SK-N-SH (cell line): ENCODE measurements at regions not wholly inside any gene's neighbourhood (a gene's known extent, or its start where the extent isn't known, plus 50 kb on each side); places are given as distances from the start of the nearest gene placed in this dataset.

Source experiments
- CTCF ChIA-PET: fragments of 300-600, 350-600 bp; formaldehyde crosslinking; extraction: SDS; loops from one replicate; lab custom pipeline; 2021; lab: Yijun Ruan, JAX
- POLR2A ChIA-PET: fragments of 350-600 bp; sonication (Branson Sonifier 250); formaldehyde crosslinking; extraction: SDS; loops from one replicate; lab custom pipeline; 2020; ENCODE audit warnings: antibody characterized with exemption, inconsistent platforms; lab: Yijun Ruan, JAX
- DNase-seq: peaks from one replicate; pipeline ENCODE4 v3.0.0; 2012
- H2AFZ ChIP-seq: fragments of 200-600 bp; sonication (generic); 2 replicates; pipeline ENCODE4 v1.8.1; 2016; ENCODE audit warnings: antibody characterized with exemption, mild to moderate bottlenecking, low read depth
- H3F3A ChIP-seq: fragments of 200-600 bp; sonication (generic); replicated peaks from 2 replicates; pipeline ENCODE3; 2016; ENCODE audit warnings: antibody characterized with exemption, mild to moderate bottlenecking; ENCODE audit not compliant: insufficient read depth
- H3K27ac ChIP-seq, 2 experiments: fragments of 200-500 bp in 1 of 2; fragments of 200-600 bp in 1 of 2; sonication (Bioruptor generic) in 1 of 2; sonication (generic), shearing (Covaris generic) in 1 of 2; 2 replicates each; pipeline versions ENCODE4 v1.5.1 to v1.6.1; 2014 to 2016; ENCODE audit warnings: low read depth in 2 of 2, inconsistent platforms in 1 of 2, low read length in 1 of 2, mild to moderate bottlenecking in 1 of 2, mixed read lengths in 1 of 2
- H3K27me3 ChIP-seq: fragments of 200-600 bp; sonication (generic), shearing (Covaris generic); 2 replicates; pipeline ENCODE4 v1.6.1; 2016; ENCODE audit warnings: mixed run types; ENCODE audit not compliant: insufficient read depth
- H3K36me3 ChIP-seq, 2 experiments: fragments of 200-500 bp in 1 of 2; fragments of 200-600 bp in 1 of 2; sonication (Bioruptor generic) in 1 of 2; sonication (generic) in 1 of 2; replicated peaks in 1 of 2; 2 replicates each; pipeline versions ENCODE3 to v1.5.1; 2014 to 2016; ENCODE audit warnings: low read length in 1 of 2, mild to moderate bottlenecking in 1 of 2; ENCODE audit not compliant: insufficient read depth in 2 of 2, control insufficient read depth in 1 of 2
- H3K4me1 ChIP-seq, 2 experiments: fragments of 200-500 bp in 1 of 2; fragments of 200-600 bp in 1 of 2; sonication (Bioruptor generic) in 1 of 2; sonication (generic), shearing (Covaris generic) in 1 of 2; 2 replicates each; pipeline versions ENCODE4 v1.5.1 to v1.6.1; 2014 to 2016; ENCODE audit warnings: low read depth in 1 of 2, low read length in 1 of 2, mixed run types in 1 of 2; ENCODE audit not compliant: insufficient read depth in 2 of 2, control insufficient read depth in 1 of 2
- H3K4me2 ChIP-seq: fragments of 200-600 bp; sonication (generic), shearing (Covaris generic); 2 replicates; pipeline ENCODE4 v1.6.1; 2017; ENCODE audit warnings: mixed run types
- H3K4me3 ChIP-seq, 2 experiments: fragments of 200-500 bp in 1 of 2; fragments of 200-600 bp in 1 of 2; sonication (Bioruptor generic) in 1 of 2; sonication (generic), shearing (Covaris generic) in 1 of 2; 2 replicates each; pipeline versions ENCODE4 v1.5.1 to v1.8.1; 2014 to 2016; ENCODE audit warnings: low read depth in 2 of 2, inconsistent platforms in 1 of 2, low read length in 1 of 2, mild to moderate bottlenecking in 1 of 2, mixed read lengths in 1 of 2, moderate library complexity in 1 of 2
- H3K79me2 ChIP-seq: fragments of 200-600 bp; sonication (generic); 2 replicates; pipeline ENCODE4 v1.8.1; 2017; ENCODE audit warnings: mild to moderate bottlenecking; ENCODE audit not compliant: insufficient read depth
- H3K9ac ChIP-seq: fragments of 200-600 bp; sonication (generic); 2 replicates; pipeline ENCODE4 v1.6.1; 2017; ENCODE audit warnings: mixed run types
- H3K9me2 ChIP-seq: fragments of 200-600 bp; sonication (generic); 2 replicates; pipeline ENCODE4 v1.6.1; 2017; ENCODE audit warnings: mixed run types
- H3K9me3 ChIP-seq: fragments of 200-600 bp; sonication (generic); 2 replicates; pipeline ENCODE4 v1.6.1; 2017; ENCODE audit warnings: mixed run types, mild to moderate bottlenecking, moderate library complexity
- H4K20me1 ChIP-seq: fragments of 200-600 bp; sonication (generic); 2 replicates; pipeline ENCODE4 v1.6.1; 2017; ENCODE audit warnings: mild to moderate bottlenecking, mixed run types; ENCODE audit not compliant: insufficient read depth
- CHD2 ChIP-seq: fragments of 150-350 bp; IDR thresholded peaks from 2 replicates; pipeline ENCODE4 v1.6.1; 2018; ENCODE audit warnings: low read length; ENCODE audit not compliant: partially characterized antibody
- EP300 ChIP-seq, 2 experiments: IDR thresholded peaks; 2 replicates each; pipeline versions ENCODE4 v1.4.0 to v1.6.1; 2012; ENCODE audit warnings: borderline replicate concordance in 1 of 2, low read depth in 1 of 2, low read length in 1 of 2
- EZH2phosphoT487 ChIP-seq: fragments of 200-600 bp; sonication (generic); IDR thresholded peaks from 2 replicates; pipeline ENCODE4 v1.6.1; 2017; ENCODE audit warnings: low read depth, mixed run types, mild to moderate bottlenecking, antibody characterized with exemption, moderate library complexity, borderline replicate concordance
- FOXJ3 ChIP-seq: sonication (generic); formaldehyde crosslinking; IDR thresholded peaks from 2 replicates; pipeline ENCODE4 v1.5.1; 2020; ENCODE audit warnings: mild to moderate bottlenecking, missing genetic modification reagents
- FOXM1 ChIP-seq: IDR thresholded peaks from 2 replicates; pipeline ENCODE4 v1.4.0; 2012; ENCODE audit warnings: low read depth, mild to moderate bottlenecking
- GABPA ChIP-seq: IDR thresholded peaks from 2 replicates; pipeline ENCODE4 v1.4.0; 2012; ENCODE audit warnings: low read depth, mild to moderate bottlenecking
- MAX ChIP-seq: IDR thresholded peaks from 2 replicates; pipeline ENCODE4 v1.4.0; 2012; ENCODE audit warnings: low read depth
- MEF2A ChIP-seq: IDR thresholded peaks from 2 replicates; pipeline ENCODE4 v1.4.0; 2012; ENCODE audit warnings: low read depth, borderline replicate concordance
- NFIC ChIP-seq: IDR thresholded peaks from 2 replicates; pipeline ENCODE4 v1.4.0; 2012; ENCODE audit warnings: borderline replicate concordance
- POLR2AphosphoS5 ChIP-seq: IDR thresholded peaks from 2 replicates; pipeline ENCODE4 v1.6.1; 2012; ENCODE audit warnings: low read depth, low read length
- RCOR1 ChIP-seq: fragments of 150-350 bp; IDR thresholded peaks from 2 replicates; pipeline ENCODE4 v1.6.1; 2017; ENCODE audit warnings: antibody characterized with exemption, low read length
- RXRA ChIP-seq: IDR thresholded peaks from 2 replicates; pipeline ENCODE4 v1.4.0; 2012; ENCODE audit warnings: low read depth, mild to moderate bottlenecking, borderline replicate concordance
- SIN3A ChIP-seq: IDR thresholded peaks from 2 replicates; pipeline ENCODE4 v1.6.1; 2012; ENCODE audit warnings: low read depth, mild to moderate bottlenecking, low read length, moderate library complexity, borderline replicate concordance
- TAF1 ChIP-seq: IDR thresholded peaks from 2 replicates; pipeline ENCODE4 v1.6.1; 2012; ENCODE audit warnings: low read depth, mild to moderate bottlenecking, low read length, moderate library complexity, borderline replicate concordance
- TCF12 ChIP-seq: IDR thresholded peaks from 2 replicates; pipeline ENCODE4 v1.4.0; 2012
- TEAD4 ChIP-seq: IDR thresholded peaks from 2 replicates; pipeline ENCODE4 v1.4.0; 2012; ENCODE audit warnings: mild to moderate bottlenecking, borderline replicate concordance; ENCODE audit not compliant: insufficient read depth
- USF1 ChIP-seq: IDR thresholded peaks from 2 replicates; pipeline ENCODE4 v1.4.0; 2012; ENCODE audit warnings: low read depth, borderline replicate concordance
- YY1 ChIP-seq: IDR thresholded peaks from 2 replicates; pipeline ENCODE4 v1.4.0; 2012; ENCODE audit warnings: low read depth, mild to moderate bottlenecking
- ZBTB33 ChIP-seq: IDR thresholded peaks from 2 replicates; pipeline ENCODE4 v1.4.0; 2012; ENCODE audit warnings: low read depth, borderline replicate concordance
- WGBS: methylation state at CpG from one replicate; pipeline ENCODE4 v1.1.6; 2017; ENCODE audit warnings: low lambda C conversion rate; 5-methylcytosine and 5-hydroxymethylcytosine counted together

- no peak for TF ChIP-seq TEAD4
- TF ChIP-seq USF1 = no peak
- no peak for TF ChIP-seq CHD2
- no peak for TF ChIP-seq YY1
Measured at GRCh38 chr18:61154866-61155265, 178.4 kb upstream of the CDH20 start (continued).

GRCh38 chr18:61155586-61155985, 177.6 kb upstream of the CDH20 start:
- ChIA-PET CTCF (interaction anchor here (0.8 kb wide), 1 partner anchor 11 kb away, joined by 3 read pairs; no protein-coding TSS in a partner anchor), POLR2A (no interaction called here)
- no peaks in the 10 kb centered on the region for H3K9me3 ChIP-seq
- H3K9ac ChIP-seq = no peak overlapping the region
- H3K4me3 ChIP-seq = no peak overlapping the region
- no peak overlapping the region for H2AFZ ChIP-seq
- H3K36me3 ChIP-seq = no peaks in the 10 kb centered on the region
- no peak for DNase-seq
- no peak overlapping the region for H3K27ac ChIP-seq
- H3K79me2 ChIP-seq = no peaks in the 10 kb centered on the region
- no peaks in the 10 kb centered on the region for H3K9me2 ChIP-seq
- no peaks in the 10 kb centered on the region for H3K27me3 ChIP-seq
- no peak for TF ChIP-seq EZH2phosphoT487
- TF ChIP-seq TCF12 = no peak
- no peak for TF ChIP-seq EP300 (IDR thresholded peaks at IDR 0.05; ENCODE audit: borderline replicate concordance in 1 of 2, low read depth in 1 of 2, low read length in 1 of 2)
- TF ChIP-seq ZBTB33 = no peak
- no peak for TF ChIP-seq MAX
- no peak for TF ChIP-seq TAF1
- TF ChIP-seq GABPA = no peak
- TF ChIP-seq FOXJ3 (CRISPR knock-in tag) = no peak
- no peak for TF ChIP-seq SIN3A
- TF ChIP-seq POLR2AphosphoS5 = no peak
- TF ChIP-seq TEAD4 = no peak
- no peak for TF ChIP-seq RXRA
- TF ChIP-seq RCOR1 = no peak
- TF ChIP-seq FOXM1 = no peak
- TF ChIP-seq NFIC = no peak
- TF ChIP-seq MEF2A = no peak
- no peaks in the 10 kb centered on the region for H4K20me1 ChIP-seq
- no peaks in the 10 kb centered on the region for H3K4me1 ChIP-seq
- H3K4me2 ChIP-seq = no peak overlapping the region
- no peaks in the 10 kb centered on the region for H3F3A ChIP-seq
- 27% methylated on average over 3 of the region's 3 CpGs for WGBS
